GM04504 (cell line): ENCODE measurements at regions not wholly inside any gene's neighbourhood (a gene's known extent, or its start where the extent isn't known, plus 50 kb on each side); places are given as distances from the start of the nearest gene placed in this dataset.
"Not testable (repeated sequence)": the region's sequence is repeated elsewhere in the genome, so short reads cannot be mapped to it uniquely, and the experiment has no call there.

ENCODE experiments used
- DNase-seq: peaks from one replicate; pipeline ENCODE4 v3.0.0-alpha.2; 2012; ENCODE audit warnings: low read depth

DNA sequence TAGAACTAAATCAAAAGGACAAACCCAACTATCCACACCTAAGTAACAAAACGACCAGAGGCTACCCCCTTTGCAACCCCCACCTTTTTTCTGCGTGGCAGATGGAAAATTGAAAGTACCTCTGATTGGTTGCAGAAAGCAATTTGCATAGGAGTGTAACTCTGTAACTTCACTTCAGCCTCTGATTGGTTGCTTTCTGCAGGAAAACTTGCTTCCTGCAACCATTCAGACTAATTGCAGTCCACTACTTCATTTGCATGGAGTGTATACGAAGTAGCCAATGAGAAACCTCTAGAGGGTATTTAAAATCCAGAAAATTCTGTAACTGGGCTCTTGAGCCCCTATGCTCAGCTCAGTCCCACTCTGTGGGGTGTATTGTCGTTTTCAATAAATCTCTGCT is 129.1 kb upstream of the OLIG3 start:
- DNase-seq = no peak

DNA sequence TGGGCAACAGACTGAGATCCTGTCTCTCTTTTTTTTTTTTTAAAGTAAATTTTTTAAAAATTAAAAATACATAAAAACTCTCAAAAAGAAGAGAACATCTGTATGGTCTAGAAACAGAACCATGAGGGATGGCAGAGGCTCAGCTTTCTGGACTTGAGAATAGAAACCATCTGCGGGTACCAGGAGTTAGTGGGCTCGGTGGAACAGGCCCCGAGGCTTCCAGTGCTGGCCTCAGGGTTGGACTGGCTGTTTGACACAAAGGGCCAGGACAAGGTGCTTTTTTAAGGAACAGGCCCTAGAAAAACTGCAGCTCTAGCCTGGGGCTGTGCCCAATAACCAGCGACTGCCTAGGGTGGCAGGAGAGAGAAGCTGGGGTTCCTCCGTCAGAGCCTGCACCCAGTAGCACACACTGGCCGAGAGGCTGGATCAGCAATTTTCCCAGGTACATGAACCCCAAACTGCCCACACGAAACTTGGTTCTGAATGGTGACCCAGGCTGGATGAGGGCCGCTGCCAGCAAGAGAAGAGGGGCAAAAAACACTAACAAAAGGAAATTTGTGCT is 131.0 kb upstream of the OLIG3 start:
- no peak for DNase-seq

DNA sequence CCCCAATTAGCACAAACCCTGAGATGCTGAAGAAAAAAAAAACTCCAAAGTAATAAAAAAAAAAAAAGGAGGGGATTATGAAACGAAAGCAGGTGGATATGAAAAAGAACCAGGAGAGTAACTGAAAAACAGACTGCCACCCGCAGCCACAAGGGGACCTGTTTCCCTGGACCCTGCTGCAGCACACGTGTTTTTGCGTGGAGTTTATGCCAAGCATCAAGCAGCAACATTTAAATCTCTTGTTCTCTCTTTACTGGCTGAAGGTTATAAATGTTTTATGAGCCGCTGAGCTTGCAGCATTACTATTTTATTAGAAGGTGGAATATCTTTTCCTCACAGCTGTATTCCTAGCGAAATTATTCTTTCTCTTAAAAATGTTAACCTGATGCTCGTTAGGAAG is 131.6 kb upstream of the OLIG3 start:
- DNase-seq = no peak

DNA sequence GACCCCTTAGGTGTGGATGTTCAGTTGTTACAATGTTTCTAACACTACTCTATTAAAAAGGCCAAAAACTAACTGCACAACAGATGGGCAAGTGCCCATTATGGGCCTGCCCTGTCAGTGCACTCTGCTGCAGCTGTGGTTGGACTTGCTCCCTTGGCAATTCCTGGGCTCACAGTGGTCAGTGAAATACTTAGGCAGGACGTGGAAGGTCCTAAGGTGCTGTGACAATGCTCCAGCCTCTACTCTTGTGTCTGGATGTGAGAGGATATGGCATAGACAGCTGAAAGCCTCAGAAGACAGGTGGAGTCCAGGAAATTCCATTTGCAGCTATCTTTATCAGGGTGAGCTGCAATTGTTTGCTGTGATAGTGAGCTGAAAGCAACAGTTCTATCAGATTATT is 136.5 kb upstream of the OLIG3 start:
- DNase-seq = no peak

DNA sequence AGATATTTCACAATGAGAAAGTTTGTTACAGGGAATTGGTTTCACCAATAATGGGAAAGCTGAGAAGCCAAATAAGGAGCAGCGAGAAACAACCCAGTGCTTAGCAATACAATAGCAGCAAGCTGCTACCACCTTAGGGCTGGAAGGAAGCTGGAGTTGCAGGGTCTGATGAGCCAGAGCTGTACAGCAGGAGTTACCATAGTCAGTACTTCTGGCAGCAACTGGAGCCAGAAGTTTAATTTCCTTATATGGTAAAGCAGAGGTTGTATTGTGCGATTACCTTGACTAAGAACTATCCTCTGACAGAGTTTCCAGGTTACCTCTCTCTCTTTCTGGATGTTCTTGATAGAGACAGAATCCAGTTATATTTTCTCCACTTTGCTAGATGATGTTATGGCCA is 137.1 kb upstream of the OLIG3 start:
- no peak for DNase-seq

DNA sequence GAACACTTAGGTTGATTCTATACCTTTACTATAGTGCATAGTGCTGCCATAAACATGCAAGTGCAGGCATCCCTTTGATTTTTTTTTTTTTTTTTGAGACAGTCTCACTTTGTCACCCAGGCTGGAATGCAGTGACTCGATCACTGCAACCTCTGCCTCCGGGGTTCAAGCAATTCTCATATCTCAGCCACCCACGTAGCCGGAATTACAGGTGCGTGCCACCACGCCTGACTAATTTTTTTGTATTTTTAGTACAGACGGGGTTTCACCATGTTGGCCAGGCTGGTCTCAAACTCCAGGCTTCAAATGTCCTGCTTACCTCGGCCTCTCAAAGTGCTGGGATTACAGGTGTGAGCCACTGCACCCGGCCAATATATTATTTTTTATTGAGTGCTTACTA is 140.0 kb upstream of the OLIG3 start:
- DNase-seq = not testable (repeated sequence)

DNA sequence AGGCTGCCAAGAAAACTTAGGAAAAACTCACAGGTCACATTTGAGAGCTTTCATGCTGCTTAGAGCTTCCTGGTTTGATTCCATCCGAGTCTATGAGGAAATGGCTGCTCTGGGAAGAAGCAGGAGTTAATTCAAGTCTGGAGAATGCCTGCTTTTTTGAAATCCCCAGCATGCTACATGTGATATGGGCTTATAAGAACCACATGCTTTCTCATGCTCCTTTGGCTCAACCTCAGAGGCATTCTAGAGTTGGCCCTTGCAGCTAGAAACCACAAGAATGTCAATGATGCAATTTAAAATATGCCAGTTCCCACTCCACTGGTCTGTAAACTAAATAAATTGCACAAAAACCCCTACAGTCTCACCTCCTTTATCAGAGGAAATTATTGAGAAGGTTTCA is 142.9 kb upstream of the OLIG3 start:
- peak; percentile 88 for DNase-seq

DNA sequence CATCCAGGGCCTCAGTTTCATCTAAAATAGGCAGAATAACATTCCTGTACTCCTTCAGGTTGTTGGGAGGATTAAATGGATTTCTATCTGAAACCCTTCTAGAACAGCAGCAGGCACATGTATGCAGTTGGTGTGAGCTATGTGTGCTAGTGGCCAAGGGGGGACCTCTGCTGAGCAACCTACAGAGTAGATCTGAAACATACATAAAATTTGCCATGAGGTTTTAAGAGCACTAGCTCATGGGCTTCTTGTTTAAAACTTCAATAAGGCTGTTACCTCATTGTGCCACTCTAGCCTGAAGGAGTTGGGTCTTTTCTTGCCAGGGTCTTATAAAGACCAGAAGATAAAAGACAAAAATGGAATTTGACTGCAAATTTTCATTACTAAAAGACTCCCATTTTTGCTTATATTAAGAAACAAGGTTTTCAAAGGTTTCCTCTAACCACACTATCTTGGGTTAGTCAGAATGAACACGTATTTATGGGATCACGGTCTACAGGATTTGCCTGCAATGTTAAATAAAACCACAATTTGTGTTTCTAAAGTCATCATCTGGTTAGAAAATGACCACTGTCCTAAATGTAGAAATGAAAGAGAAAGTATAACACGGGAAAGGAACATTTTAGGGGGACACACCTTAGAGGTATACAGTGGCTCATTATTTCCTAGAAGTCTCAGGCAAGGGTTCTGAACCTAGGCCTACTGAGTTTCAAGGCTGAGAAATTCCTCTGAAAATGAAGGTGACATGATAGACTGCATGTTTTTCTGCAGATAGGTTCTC is 144.9 kb upstream of the OLIG3 start:
- no peak for DNase-seq

DNA sequence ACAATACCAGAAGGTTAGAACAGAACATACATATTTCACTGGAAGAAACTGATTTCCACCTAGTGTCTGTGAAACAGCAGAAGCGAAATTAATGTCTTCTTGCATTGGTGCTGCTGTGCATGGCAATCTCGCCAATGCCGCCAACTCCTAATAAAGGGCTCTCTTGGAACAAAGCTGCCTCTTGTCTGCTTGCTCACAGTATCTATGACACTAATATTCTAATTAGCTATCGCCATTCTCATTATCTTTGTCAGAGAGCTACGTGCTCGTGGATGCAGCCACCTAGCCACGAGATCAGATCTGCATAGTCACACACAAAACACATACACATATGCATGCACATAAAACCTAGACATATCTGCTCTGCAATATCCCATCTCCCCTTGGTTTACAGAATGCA is 145.9 kb upstream of the OLIG3 start:
- no peak for DNase-seq

DNA sequence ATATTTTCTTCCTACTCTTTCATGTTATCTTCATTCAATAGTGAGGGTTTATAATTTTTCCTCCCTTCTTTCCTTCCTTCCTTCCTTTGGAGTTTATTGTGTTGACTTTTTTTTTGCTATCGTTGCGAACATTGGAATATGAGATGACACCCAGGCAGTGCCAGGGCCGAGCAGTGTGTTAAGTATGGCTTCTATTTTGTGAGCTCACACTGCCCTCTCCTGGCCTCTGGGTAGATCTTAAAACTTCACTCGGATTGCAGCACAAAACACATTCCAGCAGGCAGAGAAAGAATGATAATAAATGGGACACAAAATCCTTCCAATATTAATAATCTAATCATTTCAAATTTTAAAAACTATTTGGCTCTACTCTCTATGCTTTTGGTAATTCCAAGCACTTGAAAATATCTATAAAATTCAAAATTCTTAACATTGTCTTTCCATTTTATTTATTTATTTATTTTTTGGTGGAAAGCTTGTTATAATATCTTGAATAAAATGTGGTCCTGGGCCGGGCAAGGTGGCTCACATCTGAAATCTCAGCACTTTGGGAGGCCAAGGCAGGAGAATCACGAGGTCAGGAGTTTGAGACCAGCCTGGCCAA is 147.4 kb upstream of the OLIG3 start:
- peak; percentile 42 for DNase-seq

DNA sequence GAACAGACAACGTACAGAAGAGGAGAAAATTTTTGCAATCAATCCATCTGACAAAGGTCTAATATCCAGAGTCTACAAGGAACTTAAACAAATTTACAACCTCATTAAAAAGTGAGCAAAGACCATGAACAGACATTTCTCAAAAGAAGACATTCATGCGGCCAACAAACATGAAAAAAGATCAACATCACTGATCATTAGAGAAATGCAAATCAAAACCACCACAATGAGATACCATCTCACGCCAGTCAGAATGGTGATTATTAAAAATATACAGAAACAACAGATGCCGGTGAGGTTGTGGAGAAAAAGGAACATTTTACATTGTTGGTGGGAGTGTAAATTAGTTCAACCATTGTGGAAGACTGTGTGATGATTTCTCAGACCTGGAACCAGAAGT is 149.0 kb upstream of the OLIG3 start:
- not testable (repeated sequence) for DNase-seq

DNA sequence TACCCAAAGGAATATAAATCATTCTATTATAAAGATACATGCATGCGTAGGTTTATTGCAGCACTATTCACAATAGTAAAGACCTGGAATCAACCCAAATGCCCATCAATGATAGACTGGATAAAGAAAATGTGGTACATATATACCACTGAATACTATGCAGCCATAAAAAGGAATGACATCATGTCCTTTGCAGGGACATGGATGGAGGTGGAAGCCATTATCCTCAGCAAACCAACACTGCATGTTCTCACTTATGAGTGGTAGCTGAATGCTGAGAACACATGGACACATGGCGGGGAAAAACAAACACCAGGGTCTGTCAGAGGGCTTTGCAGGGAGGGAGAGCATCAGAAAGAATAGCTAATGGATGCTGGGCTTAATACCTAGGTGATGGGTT is 149.4 kb upstream of the OLIG3 start:
- not testable (repeated sequence) for DNase-seq

DNA sequence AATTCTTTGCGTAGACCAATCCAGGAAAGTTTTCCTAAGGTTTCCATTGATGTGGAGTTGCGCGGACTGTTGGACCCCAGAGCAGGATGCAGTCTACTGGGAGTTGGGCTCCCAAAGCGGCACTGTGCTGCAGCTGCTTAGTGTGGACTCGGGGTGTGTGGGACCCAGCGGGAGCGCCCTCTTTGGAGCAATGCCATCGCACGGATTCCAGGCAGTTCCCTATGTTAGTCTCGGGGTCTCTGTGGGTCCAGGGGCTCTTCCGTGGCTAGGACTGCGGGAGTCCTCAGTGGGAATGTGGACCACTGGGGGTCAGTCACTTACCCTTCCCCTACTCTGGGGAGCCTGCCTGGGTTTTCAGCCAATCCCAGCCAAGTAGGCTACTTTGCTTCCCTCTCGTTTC is 151.7 kb upstream of the OLIG3 start:
- no peak for DNase-seq

DNA sequence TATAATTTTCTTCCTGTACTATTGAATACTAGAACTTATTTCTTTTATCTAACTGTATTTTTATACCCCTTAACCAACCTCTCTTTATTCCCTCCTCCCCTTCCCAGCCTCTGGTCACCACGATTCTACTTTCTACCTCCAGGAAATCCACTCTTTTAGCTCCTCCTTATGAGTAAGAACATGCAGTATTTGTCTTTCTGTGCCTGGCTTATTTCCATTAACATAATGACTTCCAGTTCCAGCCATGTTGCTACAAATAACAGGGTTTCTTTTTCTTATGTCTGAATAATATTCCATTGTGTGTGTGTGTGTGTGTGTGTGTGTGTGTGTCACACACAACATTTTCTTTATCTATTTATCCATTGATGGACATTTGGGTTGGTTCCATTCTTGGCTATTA is 152.3 kb upstream of the OLIG3 start:
- DNase-seq = no peak

DNA sequence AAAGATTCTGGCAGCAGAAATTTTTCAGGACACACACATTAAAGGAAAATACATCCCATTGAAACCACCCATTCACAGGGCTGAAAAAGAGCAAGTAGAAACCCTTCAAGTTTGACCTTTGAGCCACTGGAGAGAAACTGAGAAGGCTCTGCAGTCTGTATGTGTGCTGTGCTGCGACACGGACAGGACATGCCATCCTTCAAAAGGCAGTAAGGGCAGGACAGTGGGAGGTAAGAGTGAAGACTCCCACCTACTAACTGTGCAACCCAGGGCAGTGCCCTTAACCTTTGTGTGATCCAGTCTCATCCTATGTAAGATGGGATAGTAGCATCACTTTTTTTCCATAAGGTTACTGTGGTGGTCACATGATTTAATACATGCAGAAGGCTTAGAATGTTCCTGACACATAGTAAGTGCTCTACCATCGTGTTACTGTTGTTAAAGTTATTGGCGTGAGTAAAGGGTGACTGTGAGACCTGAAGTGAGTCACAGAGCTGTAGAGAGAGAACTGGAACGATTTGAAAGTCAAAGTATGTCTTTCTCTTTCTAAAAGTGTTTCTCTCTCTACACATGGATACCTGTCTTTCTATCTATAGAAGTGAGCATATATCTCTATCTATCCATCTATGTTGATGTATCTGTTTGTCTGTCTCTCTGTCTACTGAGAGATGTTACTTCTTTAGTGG is 153.7 kb upstream of the OLIG3 start:
- no peak for DNase-seq

DNA sequence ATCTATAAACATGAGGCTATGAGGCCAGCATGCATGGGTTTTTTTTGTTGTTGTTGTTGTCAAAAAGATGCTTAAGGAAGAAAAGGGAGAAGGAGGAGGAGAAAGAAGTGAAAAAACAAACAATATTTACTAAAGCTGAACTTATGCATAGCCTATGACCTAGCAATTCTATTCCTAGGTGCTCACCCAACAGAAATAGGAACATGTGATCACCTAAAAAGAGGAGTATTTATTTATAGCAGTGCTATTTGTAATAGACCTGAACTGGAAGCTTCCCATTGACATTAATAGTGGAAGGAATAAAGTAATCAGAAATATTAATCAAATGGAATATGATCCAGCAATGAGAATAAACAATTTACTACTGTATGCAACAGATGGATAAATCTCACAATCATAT is 156.5 kb upstream of the OLIG3 start:
- DNase-seq = no peak

DNA sequence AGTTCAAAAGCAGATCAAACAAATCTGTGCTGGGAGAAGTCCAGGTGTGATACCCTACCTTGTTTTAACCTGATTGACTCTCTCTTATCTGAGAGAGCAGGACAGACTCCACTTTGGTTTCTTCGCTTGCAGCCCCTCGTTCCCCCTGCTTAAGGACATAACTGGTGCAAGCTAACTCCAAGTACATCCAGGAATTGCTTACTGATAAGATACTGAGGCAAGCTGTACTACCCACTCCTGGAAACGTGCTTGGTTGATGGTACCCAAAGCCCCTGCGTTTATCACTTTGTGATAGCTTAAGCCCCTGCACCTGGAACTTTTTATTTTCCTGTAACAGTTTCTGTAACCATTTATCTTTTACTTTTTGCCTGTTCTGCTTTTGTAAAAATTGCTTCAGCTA is 157.0 kb upstream of the OLIG3 start:
- DNase-seq = no peak

DNA sequence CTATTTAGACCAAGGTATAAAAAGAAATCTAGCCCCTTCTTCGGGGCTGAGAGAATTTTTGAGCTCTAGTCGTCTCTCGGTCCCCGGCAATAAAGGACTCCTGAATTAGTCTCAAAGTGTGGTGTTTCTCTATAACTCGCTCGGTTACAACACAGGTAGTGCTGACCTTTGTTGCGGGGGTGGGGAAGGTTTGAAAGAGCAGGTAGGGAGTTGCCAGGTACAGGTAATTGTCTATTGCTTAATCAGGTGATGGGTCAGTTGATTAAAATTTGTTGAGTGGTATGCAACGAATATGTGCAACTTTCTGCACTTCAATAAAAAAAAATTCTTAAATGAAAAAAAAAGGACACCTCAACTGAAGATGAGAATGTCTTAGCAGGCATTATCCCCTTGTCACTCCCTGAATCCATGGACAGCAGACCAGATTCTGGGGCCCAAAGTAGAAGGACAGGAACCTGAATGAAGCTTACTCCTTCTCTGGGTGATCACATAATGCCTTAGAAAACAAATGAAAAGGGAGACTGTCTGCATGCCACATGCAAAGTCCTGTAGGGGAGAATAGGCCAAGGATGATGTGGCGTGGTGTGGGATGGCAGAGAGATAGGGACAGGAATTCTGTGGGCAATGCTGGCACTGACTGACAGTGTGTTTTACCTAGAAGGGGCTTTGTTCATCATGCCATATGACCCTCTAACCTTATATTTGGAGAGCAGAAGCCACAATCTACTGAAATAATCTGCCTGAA is 157.6 kb upstream of the OLIG3 start:
- no peak for DNase-seq

DNA sequence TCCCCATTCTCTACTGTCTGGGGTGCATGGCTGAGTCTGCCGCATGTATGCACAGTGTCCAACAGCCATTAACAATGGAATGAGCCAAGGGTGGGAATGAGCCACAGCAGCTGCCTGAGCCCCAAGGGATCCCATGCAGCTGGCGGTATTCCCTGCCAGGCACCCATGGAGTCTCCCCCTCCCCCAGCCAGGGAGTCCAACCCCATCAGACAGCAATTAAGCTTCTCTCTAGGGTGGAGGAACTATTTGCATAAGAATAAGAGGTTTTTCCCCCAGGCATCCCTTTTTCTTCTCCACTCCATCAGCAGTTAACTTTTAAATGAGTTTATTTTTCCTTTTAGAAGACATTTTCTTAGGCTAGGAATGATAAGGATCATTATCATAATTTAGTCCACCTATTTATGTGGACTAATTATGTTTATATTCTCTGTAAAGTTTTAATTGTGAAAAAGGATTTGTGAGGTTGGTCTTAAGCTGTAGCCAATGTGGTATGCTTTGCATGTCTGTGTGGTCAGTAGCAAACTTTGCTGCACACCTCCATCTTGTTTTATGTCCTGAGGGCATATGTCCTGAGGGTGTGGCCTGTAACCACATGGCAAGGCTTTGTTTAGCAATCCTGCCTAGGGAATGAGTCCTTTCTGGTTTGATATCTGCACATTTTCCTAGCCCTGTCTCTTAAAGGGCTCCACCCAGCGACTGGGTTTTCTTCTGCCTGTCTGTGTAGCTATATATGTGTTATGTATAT is 158.9 kb upstream of the OLIG3 start:
- DNase-seq = no peak

DNA sequence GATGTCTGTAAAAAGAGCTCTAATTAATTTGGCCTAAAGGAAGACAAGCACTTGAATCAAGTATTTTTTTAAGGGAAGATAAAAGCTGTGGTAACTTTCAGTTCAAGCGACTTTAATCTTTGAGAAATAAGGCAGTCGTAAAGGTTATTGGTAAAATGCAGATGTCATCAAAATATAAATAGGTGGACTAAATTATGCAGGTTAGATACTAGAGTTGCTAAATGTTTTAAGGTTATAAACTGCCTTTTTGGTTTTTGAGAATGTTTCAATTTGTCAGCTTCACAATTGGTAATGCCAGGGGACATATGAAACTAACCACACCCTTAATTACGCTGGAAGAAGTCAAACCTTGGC is 159.5 kb upstream of the OLIG3 start:
- no peak for DNase-seq

DNA sequence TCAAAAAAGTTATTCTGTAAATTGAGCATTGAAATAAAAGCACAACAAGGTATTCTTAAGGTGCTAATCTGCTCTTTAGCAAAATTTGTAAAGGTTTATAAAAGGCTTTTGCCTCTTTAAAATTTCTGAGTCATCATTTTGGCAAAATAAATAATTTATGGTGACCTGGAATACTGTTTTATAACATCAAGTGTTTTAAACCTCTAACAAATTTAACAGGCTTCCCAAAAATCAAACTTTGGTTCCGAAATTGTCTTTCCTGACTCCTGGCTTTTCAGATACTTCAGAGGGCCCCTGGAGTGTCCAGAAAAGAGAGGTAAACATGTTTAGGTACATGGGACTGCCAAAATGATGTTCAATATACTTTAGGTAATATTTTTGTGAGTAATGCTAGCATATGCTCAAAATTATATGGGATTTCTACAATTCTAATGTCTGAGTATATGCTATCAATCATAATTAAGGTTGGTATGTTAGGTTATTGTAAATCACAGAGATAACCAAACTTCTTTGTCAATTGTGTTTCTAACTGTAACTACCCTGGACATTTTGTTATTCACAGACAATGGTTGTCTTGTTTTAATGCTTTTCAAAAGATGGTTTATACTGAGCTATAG is 160.3 kb upstream of the OLIG3 start:
- DNase-seq = no peak
